Lower leg skin (tissue), 4 donors: ENCODE measurements at regions not wholly inside any gene's neighbourhood (a gene's known extent, or its start where the extent isn't known, plus 50 kb on each side); places are given as distances from the start of the nearest gene placed in this dataset.

ENCODE experiments used
- DNase-seq, 2 donors: peaks; one replicate each; pipeline ENCODE4 v3.0.0-alpha.2; 2019; ENCODE audit warnings: low spot score in 2 of 2
- H3K4me3 ChIP-seq: fragments of 200-600 bp; sonication (generic); 2 replicates; pipeline ENCODE4 v1.5.1; 2017; ENCODE audit warnings: mild to moderate bottlenecking, low read depth; ENCODE audit not compliant: poor library complexity, severe bottlenecking
- POLR2A ChIP-seq, 2 donors: fragments of 450-650 bp; IDR thresholded peaks; one replicate each; pipeline ENCODE4 v1.6.1; 2016 to 2017; ENCODE audit warnings: antibody characterized with exemption in 2 of 2, mild to moderate bottlenecking in 1 of 2, moderate library complexity in 1 of 2
- WGBS, 2 donors: methylation state at CpG; one replicate each; pipeline ENCODE4 v1.1.5; 2018; 5-methylcytosine and 5-hydroxymethylcytosine counted together
- intact Hi-C: fragments of 100-400 bp; cut with DNase I; formaldehyde crosslinking; loops from one replicate; pipeline ENCODE4 v1.15.0; 2023; ENCODE audit warnings: low total_unique reads
- TF ChIP-seq, protein P1 (sequence below), 3 donors: fragments of 450-650 bp; IDR thresholded peaks; one replicate each; pipeline ENCODE4 v1.5.1; 2016; ENCODE audit warnings: antibody characterized with exemption in 3 of 3, mild to moderate bottlenecking in 3 of 3, moderate library complexity in 2 of 3

DNA sequence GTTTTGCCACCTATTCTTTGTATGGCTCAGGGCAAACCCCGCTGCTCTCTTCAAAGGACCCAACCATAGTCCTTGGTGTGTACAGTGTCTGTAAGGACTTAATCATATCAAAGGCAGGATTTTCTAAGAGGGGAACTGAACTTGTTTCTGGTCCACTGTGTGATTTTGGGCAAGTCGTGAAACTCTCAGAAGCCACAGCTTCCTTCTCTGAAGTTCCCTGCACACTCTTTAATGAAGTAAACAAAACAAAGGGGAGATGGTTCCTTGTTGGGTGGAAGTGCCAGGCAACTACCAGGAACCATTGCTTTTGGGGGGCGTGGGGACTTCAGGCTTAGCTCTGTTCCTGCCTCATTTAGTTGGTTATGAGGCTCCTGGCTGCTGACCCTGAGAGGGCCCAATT is 152.4 kb downstream of the VRK1 start:
- 84 to 92% methylated on average over 3 of the region's 3 CpGs for WGBS, 2 donors
- intact Hi-C loops: no loop called here

DNA sequence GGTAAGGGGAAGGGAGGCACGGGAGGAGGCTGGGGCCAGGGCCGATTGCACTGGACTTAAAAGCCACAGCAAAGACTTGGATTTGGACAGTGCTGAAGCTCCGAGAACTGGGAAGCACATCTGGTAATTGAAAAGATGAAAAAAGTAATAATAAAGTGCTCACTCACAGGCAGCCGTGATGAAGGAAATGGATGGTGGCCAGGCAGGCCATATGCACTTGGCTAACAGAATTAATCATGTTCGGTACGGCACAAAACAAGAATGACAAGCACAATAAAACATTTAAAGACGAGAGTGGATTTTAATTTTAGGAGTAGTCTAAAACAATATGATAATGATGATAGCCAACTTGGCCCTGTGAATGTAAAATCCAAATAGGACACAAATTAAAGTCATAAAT is 154.3 kb downstream of the VRK1 start:
- 46 to 47% methylated on average over 7 of the region's 7 CpGs for WGBS, 2 donors
- TF ChIP-seq, protein P1, sequence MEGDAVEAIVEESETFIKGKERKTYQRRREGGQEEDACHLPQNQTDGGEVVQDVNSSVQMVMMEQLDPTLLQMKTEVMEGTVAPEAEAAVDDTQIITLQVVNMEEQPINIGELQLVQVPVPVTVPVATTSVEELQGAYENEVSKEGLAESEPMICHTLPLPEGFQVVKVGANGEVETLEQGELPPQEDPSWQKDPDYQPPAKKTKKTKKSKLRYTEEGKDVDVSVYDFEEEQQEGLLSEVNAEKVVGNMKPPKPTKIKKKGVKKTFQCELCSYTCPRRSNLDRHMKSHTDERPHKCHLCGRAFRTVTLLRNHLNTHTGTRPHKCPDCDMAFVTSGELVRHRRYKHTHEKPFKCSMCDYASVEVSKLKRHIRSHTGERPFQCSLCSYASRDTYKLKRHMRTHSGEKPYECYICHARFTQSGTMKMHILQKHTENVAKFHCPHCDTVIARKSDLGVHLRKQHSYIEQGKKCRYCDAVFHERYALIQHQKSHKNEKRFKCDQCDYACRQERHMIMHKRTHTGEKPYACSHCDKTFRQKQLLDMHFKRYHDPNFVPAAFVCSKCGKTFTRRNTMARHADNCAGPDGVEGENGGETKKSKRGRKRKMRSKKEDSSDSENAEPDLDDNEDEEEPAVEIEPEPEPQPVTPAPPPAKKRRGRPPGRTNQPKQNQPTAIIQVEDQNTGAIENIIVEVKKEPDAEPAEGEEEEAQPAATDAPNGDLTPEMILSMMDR (IDR thresholded peaks at IDR 0.05): no peak
- TF ChIP-seq POLR2A (IDR thresholded peaks at IDR 0.05): no peak
- no peak overlapping the region for H3K4me3 ChIP-seq
- intact Hi-C loops: no loop called here
- DNase-seq: no peak

More for the DNA sequence above, 152.4 kb downstream of the VRK1 start:
- TF ChIP-seq POLR2A (IDR thresholded peaks at IDR 0.05): no peak
- TF ChIP-seq, protein P1 (IDR thresholded peaks at IDR 0.05): no peak
- no peak overlapping the region for H3K4me3 ChIP-seq
- no peak for DNase-seq

DNA sequence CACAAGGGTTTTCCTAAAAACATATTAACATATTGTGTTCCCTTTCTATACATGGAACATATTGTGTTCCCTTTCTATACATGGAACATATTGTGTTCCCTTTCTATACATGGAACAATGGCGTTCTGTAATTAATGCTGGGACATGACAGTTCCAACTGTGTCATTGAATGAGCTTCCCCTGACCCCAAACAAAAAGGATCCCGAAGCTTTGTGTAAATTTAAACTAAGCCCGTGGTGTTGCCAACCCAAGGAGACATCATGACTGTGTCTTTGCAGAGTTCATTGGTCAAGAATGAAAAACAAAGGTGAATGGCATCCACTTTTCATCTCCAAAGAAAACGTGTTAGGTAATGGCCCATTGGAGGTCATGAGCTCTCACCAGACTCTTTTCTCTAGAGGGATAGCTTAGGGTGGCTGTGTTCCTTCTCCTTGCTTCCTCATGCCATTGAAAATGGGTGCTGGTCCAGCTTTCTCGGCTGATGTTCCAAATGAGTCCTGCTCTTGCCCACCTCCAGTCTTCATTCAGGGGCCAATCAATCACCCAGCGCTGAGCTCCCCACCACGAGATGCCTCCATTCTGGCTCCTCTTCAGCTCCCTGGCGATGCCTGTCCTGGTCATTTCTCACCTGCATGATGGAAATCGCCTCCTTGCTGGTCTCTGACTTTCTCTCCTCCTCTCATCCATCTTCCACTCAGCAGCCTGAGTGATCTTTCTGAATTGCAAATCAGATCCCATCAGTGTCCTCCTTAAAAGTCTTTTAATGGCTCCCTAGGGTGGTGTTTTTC is 156.1 kb downstream of the VRK1 start:
- H3K4me3 ChIP-seq: no peak overlapping the region
- peak in 1 of 2 donors; percentile 56 for DNase-seq
- intact Hi-C loops: no loop called here
- WGBS, 2 donors: 89 to 90% methylated on average over 9 of the region's 9 CpGs
- no peak for TF ChIP-seq POLR2A (IDR thresholded peaks at IDR 0.05)
- TF ChIP-seq, protein P1 (IDR thresholded peaks at IDR 0.05): no peak

DNA sequence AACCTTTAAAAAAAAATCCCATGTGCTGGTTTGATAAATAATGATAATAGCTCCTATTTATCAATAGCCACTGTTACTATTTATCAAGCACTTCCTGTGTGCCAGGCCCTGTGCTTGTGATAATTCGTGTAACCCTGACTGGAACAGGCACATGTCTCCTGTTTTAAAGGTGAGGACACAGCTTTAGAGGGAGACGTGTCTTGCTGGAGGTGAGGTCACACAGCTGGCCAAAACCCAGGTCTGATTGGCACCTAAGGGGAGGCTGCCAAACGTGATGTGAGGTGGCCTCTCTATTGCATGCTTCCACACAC is 156.6 kb downstream of the VRK1 start:
- H3K4me3 ChIP-seq: no peak overlapping the region
- TF ChIP-seq, protein P1 (IDR thresholded peaks at IDR 0.05): no peak
- no peak for TF ChIP-seq POLR2A (IDR thresholded peaks at IDR 0.05)
- DNase-seq: no peak
- intact Hi-C loops: no loop called here
- WGBS, 2 donors: 70 to 79% methylated on average over 3 of the region's 3 CpGs

DNA sequence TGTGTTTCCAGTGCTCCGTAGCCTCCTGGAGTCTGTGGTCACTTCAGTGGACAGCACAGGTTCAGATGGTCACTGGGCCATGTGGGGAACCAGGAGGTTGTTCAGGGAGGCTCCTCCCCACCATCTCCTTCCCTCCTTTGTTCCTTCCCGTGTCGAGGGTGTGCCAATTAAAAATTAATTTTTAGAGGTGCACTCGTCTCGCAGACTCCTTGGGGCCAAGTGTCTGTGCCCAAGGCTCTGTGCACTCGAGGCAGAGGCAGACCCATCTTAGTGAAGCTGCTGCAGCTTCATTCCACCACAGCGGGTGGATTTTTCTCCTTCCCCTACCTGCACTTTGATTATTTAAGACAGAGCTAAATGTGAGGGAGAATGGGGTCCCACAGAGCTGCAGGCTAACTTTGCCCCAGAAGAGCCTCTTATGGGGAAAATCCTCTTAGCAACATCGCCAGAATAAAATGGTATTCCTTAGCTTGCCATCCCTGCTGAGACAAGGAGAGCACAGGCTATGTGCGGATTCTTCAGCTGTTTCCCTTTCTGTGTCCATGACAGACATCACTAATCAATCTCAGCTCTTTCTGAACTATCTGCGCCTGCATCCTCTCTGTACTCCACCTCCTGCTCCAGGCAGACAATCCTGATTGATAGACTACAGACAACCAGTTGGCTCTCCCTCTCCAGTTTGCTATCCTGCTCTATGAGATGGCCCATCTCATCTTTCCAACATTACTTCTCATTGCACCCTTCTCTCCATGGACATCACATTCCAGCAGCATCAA is 159.5 kb downstream of the VRK1 start:
- no peak overlapping the region for H3K4me3 ChIP-seq
- TF ChIP-seq POLR2A (IDR thresholded peaks at IDR 0.05): no peak
- TF ChIP-seq, protein P1 (IDR thresholded peaks at IDR 0.05): no peak
- WGBS, 2 donors: 85 to 86% methylated on average over 10 of the region's 10 CpGs
- no peak for DNase-seq
- intact Hi-C loops: no loop called here
